Putamen (tissue), 1 donor: ENCODE measurements at regions not wholly inside any gene's neighbourhood (a gene's known extent, or its start where the extent isn't known, plus 50 kb on each side); places are given as distances from the start of the nearest gene placed in this dataset.
"Not testable (repeated sequence)": the region's sequence is repeated elsewhere in the genome, so short reads cannot be mapped to it uniquely, and the experiment has no call there.

ENCODE experiments used
- DNase-seq: peaks from one replicate; pipeline ENCODE4 v3.0.0-alpha.2; 2016; ENCODE audit warnings: low spot score

DNA sequence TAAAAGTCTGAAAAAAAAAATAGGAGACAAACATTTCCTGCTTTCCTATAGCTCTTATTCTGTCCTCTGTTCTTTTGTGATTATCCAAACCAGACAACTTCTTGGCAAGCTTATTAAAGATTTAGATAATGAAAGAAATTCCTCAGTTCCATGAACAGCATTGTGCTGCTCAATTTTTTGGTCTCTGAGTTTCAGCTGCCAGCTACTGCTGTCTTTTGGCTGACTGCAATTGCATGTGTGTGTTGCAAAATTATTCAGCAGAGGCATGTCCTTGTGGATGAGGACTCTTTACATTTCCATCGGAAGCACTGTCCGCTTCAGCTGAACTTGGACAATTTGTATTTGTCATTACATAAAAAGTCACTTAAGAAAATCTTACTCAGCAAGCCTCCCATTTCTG is 397.3 kb upstream of the RASGRP1 start:
- no peak for DNase-seq

GRCh38 chr15:38972831-38973230 is 408.2 kb upstream of the RASGRP1 start:
- DNase-seq = no peak

GRCh38 chr15:38975282-38975990 is 410.8 kb upstream of the RASGRP1 start:
- DNase-seq = no peak

DNA sequence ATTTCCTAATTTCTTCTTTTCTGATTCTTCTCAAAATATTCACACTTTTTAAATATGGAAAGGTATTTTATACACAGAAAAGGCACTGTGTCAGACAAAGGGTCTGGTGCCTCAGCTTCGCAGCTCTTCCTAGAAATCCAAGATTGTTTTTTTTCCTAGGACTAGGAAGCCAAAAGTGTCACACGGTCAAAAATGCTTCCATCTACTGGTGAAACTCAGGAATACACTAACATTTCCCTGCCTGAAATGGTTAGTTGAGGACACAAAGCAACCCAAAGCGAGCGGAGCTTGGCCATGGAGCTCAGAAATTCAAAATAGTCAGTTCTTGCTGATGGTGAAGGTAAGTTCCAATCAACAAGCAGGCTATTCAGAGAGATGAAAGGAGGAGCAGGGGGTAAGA is 426.5 kb upstream of the RASGRP1 start:
- no peak for DNase-seq

GRCh38 chr15:38991701-38992100 is 427.1 kb upstream of the RASGRP1 start:
- DNase-seq = no peak

GRCh38 chr15:38992506-38992905 is 427.9 kb upstream of the RASGRP1 start:
- no peak for DNase-seq

- DNase-seq = no peak
These were observed 428.3 kb upstream of the RASGRP1 start for GRCh38 chr15:38992930-38993329.

DNA sequence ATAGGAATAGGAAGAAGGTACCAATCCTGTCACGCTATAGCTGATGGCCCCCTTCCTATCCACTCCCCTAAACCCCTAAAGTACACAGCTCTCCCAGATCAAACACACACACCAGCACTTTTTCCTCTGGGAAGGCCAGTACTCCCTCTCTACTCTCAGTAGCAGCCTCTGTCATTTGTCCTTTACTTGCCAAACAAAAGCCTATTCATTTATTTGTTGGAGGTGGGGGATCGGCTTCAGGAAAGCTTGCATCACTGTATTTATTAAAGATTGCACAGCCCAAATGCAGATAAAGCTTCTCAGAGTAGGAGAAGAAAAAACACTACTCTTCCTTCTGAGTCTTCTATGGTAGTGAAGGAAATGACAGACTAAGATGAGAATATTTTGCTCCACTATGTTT is 429.7 kb upstream of the RASGRP1 start:
- DNase-seq = no peak

- no peak for DNase-seq
These were observed 431.6 kb upstream of the RASGRP1 start for GRCh38 chr15:38996111-38996631.

DNA sequence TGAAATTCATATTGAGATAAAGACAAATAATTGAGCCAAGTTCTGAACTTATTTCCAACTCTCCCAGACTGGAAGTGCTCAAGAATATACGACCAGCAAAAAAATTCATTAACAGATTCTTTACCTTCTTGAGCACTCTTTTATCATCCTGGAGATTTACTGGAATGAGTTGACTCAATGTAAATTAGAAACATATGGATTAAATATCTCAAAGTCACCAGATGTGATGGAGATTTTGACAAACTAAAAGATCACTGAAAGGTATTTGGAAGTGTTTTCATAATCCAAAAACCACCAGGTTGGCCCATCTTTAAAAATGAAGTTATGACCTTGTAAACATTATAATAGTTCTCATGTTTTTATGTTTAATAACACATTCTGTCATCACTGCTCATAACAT is 433.2 kb upstream of the RASGRP1 start:
- no peak for DNase-seq

- no peak for DNase-seq
These were observed 435.6 kb upstream of the RASGRP1 start for GRCh38 chr15:39000008-39000734.

DNA sequence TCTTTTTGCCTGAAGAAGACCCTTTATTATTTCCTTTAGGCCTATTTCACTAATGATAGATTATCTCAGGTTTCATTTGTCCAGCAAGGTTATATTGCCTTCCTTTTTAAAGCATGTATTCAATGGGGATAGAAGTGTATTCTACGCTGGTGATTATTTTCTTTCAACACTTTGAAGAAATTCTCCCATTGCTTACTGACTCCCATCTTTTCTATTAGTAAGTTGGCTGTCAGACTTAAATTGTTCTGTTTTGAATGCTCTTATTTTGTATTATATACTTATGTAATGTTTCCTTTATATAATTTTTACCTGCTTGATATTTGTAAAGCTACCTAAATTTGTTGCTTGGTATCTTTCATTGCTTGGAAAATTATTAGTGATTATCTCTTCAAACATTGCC is 445.1 kb upstream of the RASGRP1 start:
- DNase-seq = no peak

DNA sequence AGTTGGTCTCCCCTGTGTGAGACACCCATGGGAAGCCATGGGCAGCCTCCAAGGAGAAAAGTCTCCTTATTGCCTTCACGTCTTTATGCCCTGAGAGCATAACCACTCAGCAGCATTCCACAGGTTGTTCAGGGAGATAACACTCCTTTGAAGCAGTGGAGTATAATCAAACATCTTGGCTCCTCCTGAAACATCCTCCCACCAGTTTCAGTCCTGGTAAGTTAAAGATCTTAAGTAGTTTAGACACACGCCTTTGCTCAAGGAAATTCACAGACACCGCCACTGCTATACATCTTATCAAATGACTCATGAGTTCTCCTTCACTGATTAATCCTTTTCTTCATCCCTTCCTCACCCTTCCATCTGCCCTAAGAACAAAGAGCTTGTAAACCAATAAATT is 446.5 kb upstream of the RASGRP1 start:
- not testable (repeated sequence) for DNase-seq

DNA sequence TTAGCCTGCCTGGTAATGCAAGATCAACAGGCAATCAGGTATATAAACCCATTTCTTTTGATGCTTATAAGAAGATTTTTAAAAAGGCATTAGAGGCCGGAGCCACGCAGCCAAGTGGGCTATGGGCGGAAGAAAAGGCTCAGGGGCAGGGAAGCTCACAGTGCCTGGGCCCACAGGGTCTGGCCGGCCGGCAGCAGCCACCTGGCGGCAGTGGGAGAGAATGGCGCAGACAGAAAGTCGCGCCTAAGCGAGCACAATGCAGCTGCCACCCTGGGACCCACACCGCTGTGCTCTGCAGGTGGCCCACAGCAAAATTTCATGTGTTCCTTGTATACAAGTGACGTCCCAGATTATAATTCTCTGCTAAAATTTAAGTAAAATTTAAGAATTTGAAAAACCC is 448.6 kb upstream of the RASGRP1 start:
- DNase-seq = no peak

DNA sequence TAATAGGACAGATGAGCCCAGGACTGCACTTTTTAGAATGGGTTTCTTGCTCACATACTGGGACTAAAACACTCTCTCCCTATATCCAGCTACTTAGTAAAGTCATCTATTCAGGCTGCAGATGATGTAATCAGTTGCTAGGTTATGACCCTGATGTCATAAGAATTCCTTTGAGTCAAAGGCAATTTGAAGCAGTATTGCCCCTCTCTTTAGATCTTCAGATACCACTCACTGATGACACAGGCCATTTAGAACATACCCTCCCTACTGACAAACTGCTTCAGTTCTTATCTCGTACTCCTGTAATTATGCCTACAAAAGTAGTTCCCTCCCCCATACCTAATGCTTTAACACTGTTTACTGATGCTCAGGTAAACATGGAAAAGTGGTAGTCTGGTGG is 450.1 kb upstream of the RASGRP1 start:
- no peak for DNase-seq

GRCh38 chr15:39016706-39017105 is 452.1 kb upstream of the RASGRP1 start:
- no peak for DNase-seq

DNA sequence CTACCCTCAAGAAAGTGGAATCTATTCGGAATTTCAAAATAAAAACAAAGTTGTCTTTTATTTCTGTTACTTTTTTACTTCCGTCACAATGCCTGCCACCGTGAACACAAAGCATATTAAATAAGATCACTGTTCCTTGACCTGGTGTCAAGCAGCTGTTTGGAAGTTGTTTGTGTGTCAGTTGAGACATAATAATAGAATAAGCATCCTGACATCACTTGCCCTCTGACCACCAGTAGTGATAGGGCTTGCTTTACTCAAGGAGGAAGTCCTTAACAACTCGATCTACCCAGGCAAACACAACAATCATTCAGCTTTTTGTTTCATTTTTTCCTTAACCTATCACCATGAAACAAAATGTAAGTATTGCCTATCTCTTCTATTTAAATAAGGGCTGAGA is 454.4 kb upstream of the RASGRP1 start:
- no peak for DNase-seq

GRCh38 chr15:39021341-39021740 is 456.7 kb upstream of the RASGRP1 start:
- DNase-seq = no peak

DNA sequence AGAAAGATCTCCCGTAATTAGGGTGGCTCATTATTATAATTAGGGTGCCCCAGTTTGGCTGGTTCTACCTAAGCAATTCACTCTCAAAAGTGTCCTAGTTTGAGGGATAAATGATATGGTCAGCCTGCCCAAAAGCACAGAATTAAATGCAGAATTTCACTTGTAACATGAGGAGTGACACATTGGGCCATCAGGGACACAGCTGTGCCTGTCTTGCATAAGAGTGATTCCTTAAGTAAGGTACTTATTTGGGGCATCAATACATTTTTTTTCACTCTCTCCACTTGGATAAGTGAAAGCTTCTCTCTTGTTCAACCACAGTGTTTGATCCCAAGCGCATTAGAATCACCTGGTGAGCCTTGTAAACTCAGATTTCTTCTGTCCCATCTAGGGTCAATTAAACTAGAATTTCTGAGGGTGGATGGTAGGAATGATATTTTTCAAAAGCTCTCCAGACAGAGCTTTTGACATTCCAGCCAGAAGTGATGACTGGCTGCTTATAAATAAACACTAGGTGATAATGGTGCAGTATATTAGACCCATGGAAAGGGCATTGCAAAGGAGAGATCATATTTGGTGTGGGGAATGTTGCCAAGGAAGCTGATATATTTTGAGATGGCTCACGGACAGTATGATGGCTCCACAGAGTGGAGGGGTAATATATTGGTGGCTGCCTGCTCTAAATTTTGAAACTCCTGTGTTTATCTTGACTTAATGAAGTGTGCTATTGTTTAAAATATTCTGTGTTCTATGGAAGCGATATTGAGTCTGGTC is 458.1 kb upstream of the RASGRP1 start:
- no peak for DNase-seq

- DNase-seq = no peak
These were observed 460.7 kb upstream of the RASGRP1 start for GRCh38 chr15:39025321-39025720.

- no peak for DNase-seq
These were observed 461.3 kb upstream of the RASGRP1 start for GRCh38 chr15:39025881-39026280.

DNA sequence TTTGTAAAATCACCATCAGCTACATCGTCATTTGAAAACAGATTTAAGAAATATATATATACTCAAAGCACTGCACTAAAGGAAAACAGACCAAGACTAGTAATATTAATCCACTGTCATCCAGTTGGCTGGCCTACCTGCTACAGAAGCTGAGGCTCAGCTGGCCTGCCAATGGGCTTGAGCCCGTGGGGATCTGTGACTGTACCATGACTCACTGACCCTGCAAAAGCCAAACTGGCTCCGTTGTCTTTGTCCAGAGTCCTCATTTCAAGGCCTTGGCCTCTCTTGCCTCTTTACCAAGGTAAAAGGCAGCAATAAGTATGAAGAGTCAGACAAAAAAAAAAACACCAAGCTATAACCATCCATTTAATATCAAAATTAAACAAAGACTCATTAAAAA is 463.5 kb upstream of the RASGRP1 start:
- DNase-seq = no peak

DNA sequence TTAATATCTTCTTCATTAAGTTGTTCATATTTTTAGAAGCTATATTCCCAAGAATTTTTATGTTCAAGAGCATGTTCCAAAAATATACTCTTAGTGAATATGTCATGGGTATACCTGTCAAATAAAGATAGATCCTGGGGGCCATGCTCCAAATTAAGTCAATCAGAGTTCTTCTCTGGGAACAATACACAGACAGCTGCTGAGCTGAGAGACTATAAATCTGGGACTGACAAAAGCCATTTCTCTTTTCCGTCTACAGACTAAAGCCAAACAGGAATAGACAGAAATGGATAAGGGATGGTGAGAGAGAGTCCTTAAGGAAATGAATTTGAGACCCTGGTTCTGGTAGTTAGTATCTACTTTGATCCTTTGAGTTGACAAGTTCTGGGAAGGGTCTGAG is 465.1 kb upstream of the RASGRP1 start:
- peak; percentile 69 for DNase-seq
